Gastroesophageal sphincter (tissue), 2 donors: ENCODE measurements at regions not wholly inside any gene's neighbourhood (a gene's known extent, or its start where the extent isn't known, plus 50 kb on each side); places are given as distances from the start of the nearest gene placed in this dataset.

Experiments
- POLR2A ChIP-seq, 2 donors: fragments of 450-650 bp; IDR thresholded peaks; one replicate each; pipeline ENCODE4 v1.6.1; 2017; ENCODE audit warnings: antibody characterized with exemption in 2 of 2, mild to moderate bottlenecking in 2 of 2, moderate library complexity in 1 of 2
- POLR2AphosphoS5 ChIP-seq: sonication (generic); formaldehyde crosslinking; IDR thresholded peaks from one replicate; pipeline ENCODE4 v1.6.1; 2017; ENCODE audit warnings: antibody characterized with exemption

DNA sequence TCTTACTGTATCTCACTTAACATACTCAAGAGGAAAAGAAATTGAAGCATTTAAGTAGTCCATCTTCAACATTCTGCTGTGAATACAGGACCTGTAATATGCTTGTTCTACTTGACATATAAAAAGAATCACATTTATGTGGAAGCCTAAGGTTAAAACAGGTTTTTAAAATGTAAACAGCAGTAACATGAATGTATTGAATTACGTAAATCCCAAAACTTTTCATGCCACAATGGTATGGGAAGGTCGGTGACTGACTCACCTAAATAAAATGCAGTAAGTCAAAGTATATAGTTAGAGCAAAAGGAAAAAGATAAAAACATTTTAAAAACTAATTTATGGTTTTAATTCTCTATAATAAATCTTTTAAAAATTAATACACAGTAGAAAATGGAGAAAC, 115.7 kb upstream of the TJP1 start:
- TF ChIP-seq POLR2AphosphoS5: no peak
- TF ChIP-seq POLR2A (IDR thresholded peaks at IDR 0.05): no peak
